Prostate gland (tissue), 2 donors: ENCODE measurements at regions not wholly inside any gene's neighbourhood (a gene's known extent, or its start where the extent isn't known, plus 50 kb on each side); places are given as distances from the start of the nearest gene placed in this dataset.

Experiments
- POLR2A ChIP-seq: fragments of 450-650 bp; IDR thresholded peaks from one replicate; pipeline ENCODE4 v1.6.1; 2016; ENCODE audit warnings: antibody characterized with exemption, mild to moderate bottlenecking
- POLR2AphosphoS5 ChIP-seq: sonication (generic); formaldehyde crosslinking; IDR thresholded peaks from one replicate; pipeline ENCODE4 v1.6.1; 2017; ENCODE audit warnings: antibody characterized with exemption
- TF ChIP-seq, protein P1 (sequence below), 4 experiments: fragments of 200-600 bp in 2 of 4; fragments of 450-650 bp in 2 of 4; sonication (generic) in 2 of 4; IDR thresholded peaks; 1 replicate in 3 of 4; 2 replicates in 1 of 4; pipeline ENCODE4 v1.5.1; 2016 to 2019; ENCODE audit warnings: antibody characterized with exemption in 4 of 4, mild to moderate bottlenecking in 2 of 4, moderate library complexity in 2 of 4

DNA sequence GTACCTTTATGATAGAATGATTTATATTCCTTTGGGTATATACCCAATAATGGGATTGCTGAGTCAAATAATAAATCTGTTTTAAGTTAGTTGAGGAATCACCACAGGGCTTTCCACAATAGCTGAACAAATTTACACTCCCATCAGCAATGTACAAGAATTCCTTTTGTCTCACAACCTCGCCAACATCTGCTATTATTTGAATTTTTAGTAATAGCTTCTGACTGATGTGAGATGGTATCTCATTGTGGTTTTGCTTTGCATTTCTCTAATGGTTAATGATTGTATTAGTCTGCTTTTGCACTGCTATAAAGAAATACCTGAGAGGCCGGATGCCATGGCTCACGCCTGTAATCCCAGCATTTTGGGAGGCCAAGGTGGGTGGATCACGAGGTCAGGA, 1387.6 kb upstream of the ACVR2A start:
- TF ChIP-seq, protein P1, sequence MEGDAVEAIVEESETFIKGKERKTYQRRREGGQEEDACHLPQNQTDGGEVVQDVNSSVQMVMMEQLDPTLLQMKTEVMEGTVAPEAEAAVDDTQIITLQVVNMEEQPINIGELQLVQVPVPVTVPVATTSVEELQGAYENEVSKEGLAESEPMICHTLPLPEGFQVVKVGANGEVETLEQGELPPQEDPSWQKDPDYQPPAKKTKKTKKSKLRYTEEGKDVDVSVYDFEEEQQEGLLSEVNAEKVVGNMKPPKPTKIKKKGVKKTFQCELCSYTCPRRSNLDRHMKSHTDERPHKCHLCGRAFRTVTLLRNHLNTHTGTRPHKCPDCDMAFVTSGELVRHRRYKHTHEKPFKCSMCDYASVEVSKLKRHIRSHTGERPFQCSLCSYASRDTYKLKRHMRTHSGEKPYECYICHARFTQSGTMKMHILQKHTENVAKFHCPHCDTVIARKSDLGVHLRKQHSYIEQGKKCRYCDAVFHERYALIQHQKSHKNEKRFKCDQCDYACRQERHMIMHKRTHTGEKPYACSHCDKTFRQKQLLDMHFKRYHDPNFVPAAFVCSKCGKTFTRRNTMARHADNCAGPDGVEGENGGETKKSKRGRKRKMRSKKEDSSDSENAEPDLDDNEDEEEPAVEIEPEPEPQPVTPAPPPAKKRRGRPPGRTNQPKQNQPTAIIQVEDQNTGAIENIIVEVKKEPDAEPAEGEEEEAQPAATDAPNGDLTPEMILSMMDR (IDR thresholded peaks at IDR 0.05): no peak
- TF ChIP-seq POLR2A (no peak), POLR2AphosphoS5 (no peak)
